WTC11 (cell line): ENCODE measurements at regions not wholly inside any gene's neighbourhood (a gene's known extent, or its start where the extent isn't known, plus 50 kb on each side); places are given as distances from the start of the nearest gene placed in this dataset.

Experiments used
- CTCF ChIP-seq: fragments of 200-600 bp; IDR thresholded peaks from 2 replicates; pipeline ENCODE4 v1.8.0; 2022; ENCODE audit warnings: antibody characterized with exemption
- ESRRA ChIP-seq: sonication (generic); formaldehyde crosslinking; IDR thresholded peaks from 2 replicates; pipeline ENCODE4 v1.8.1; 2022; ENCODE audit warnings: mild to moderate bottlenecking, missing genetic modification reagents, borderline replicate concordance
- IRF2 ChIP-seq: sonication (generic); formaldehyde crosslinking; IDR thresholded peaks from 2 replicates; pipeline ENCODE4 v1.8.0; 2022; ENCODE audit warnings: low read depth, missing genetic modification reagents, borderline replicate concordance
- TCF7 ChIP-seq: sonication (generic); formaldehyde crosslinking; IDR thresholded peaks from 2 replicates; pipeline ENCODE4 v1.8.0; 2022; ENCODE audit warnings: mild to moderate bottlenecking, low read depth, missing genetic modification reagents, moderate library complexity
- USF2 ChIP-seq: sonication (generic); formaldehyde crosslinking; IDR thresholded peaks from 2 replicates; pipeline ENCODE4 v1.8.1; 2023; ENCODE audit warnings: mild to moderate bottlenecking, missing genetic modification reagents, moderate library complexity
- TF ChIP-seq, protein P1 (sequence below): sonication (generic); formaldehyde crosslinking; IDR thresholded peaks from 2 replicates; pipeline ENCODE4 v1.8.0; 2022; ENCODE audit warnings: mild to moderate bottlenecking, missing genetic modification reagents

GRCh38 chr2:221710744-221711143 is 138.6 kb upstream of the EPHA4 start:
- TF ChIP-seq, protein P1, sequence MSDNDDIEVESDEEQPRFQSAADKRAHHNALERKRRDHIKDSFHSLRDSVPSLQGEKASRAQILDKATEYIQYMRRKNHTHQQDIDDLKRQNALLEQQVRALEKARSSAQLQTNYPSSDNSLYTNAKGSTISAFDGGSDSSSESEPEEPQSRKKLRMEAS (CRISPR knock-in tag) = no peak
- no peak for TF ChIP-seq CTCF
- no peak for TF ChIP-seq TCF7 (CRISPR knock-in tag)
- TF ChIP-seq IRF2 (CRISPR knock-in tag) = no peak
- no peak for TF ChIP-seq ESRRA (CRISPR knock-in tag)
- no peak for TF ChIP-seq USF2 (CRISPR knock-in tag)
